Stimulated activated CD8-positive, alpha-beta memory T cell treated with anti-CD3 and anti-CD28 coated beads, Interleukin-4, amount 100 ng/mL, for 1 hour (primary cell): ENCODE measurements at regions not wholly inside any gene's neighbourhood (a gene's known extent, or its start where the extent isn't known, plus 50 kb on each side); places are given as distances from the start of the nearest gene placed in this dataset.
"Not testable (repeated sequence)": the region's sequence is repeated elsewhere in the genome, so short reads cannot be mapped to it uniquely, and the experiment has no call there.

Experiments used
- DNase-seq, 2 donors: peaks; one replicate each; pipeline ENCODE4 v3.0.0-alpha.2; 2020; ENCODE audit warnings: low read depth in 2 of 2, low spot score in 1 of 2

DNA sequence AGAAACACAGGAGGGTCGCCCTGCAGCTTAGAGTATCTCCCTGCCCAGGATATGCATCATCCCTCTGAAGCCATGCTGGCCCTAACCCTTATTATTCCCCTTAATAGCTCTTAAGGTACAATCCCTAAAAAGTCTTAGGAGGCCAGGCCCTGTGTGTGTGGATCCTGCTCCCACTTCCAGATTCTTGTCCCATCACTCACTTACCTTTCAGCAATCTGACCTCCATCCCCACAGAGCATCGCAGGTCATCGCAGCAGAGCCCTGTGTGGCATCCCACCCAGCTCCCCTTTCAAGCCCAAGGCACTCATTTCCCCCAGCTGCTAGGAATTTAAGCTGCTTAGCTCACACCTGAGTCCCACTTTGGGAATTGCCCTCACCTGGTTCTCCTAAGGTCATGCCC is 223.8 kb upstream of the SMLR1 start:
- no peak for DNase-seq

- no peak for DNase-seq
Observed at GRCh38 chr6:130604841-130605399, 222.3 kb upstream of the SMLR1 start.

GRCh38 chr6:130610303-130610702 is 216.9 kb upstream of the SMLR1 start:
- DNase-seq: no peak

DNA sequence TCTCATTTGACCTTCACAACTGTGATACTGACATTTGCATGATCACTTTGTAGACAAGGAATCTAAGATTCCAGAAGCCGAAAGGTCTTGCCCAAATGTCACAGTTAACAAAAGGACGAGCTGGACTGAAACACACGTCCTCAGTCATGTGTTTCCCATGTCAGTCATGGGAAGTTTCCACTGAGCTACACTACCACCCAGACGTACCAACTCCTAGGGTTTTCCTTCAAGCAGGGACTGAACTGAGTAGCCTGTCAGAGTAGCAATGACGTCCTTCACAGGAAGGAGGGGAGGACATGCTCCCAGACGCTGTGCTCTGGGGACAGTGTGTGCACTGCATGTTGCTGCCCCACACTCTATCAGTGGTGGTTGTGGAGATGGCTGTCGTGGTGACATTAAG is 215.8 kb upstream of the SMLR1 start:
- DNase-seq: no peak

DNA sequence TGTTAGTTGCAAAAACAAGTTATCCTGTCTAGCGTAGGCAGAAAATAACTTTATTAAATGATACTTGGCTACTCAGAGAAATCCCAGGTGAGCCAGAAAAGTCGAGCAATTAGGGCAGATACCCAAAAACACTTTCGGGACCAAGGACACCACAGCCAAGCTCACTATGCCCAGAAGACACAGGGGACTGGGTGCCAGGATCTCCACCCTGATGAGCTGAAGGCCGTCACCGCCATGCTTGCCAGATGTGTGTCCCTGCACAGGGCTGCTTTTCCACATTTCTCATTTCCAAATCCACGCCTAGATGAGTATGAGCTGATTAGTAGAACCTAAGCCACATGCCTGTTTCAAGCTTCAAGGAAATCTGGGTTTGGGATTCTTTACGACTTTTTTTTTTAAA is 214.0 kb upstream of the SMLR1 start:
- no peak for DNase-seq

GRCh38 chr6:130615816-130616215 is 211.4 kb upstream of the SMLR1 start:
- no peak for DNase-seq

- no peak for DNase-seq
Observed at GRCh38 chr6:130617658-130618057, 209.5 kb upstream of the SMLR1 start.

DNA sequence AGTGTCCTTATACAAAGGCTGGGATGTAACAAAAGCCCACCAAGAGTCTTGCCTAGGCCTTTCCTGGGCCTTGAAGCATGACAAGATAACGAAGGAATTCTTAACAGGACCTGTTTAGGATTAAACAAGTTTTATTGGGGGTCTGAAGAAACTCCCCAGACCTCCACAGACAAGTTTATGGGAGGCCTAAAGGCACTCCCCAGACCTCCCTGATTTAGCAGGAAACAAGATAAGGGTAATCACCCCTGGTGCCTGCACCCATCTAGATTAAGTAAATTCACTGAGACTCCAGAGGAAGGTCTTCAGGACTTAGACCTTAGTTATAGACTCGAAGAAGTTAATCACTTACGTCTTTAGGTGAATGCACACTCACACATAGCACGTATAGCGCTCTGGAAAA is 208.4 kb upstream of the SMLR1 start:
- not testable (repeated sequence) for DNase-seq

DNA sequence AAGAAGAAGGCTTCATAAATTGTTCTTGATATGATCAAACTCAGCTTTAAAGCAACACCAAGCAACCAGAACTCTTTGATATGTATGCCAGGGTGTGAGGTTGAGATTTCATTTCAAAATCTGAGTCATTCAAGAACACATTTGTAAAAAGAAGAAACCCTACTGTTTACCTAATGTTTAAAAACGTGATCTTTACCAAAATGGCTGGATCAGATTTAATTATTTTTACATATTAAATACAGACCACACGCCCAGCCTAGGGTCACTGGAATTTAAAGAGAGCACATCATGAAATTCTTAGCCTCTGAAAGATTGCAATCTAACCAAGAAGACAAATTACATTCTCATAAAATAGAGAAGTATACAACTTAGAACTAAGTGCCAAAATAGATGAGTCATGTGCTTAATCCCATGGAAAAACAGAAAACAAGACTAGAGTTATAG is 206.8 kb upstream of the SMLR1 start:
- no peak for DNase-seq

- no peak for DNase-seq
Observed at GRCh38 chr6:130622142-130622541, 205.1 kb upstream of the SMLR1 start.

- no peak for DNase-seq
Observed at GRCh38 chr6:130624046-130624445, 203.2 kb upstream of the SMLR1 start.

DNA sequence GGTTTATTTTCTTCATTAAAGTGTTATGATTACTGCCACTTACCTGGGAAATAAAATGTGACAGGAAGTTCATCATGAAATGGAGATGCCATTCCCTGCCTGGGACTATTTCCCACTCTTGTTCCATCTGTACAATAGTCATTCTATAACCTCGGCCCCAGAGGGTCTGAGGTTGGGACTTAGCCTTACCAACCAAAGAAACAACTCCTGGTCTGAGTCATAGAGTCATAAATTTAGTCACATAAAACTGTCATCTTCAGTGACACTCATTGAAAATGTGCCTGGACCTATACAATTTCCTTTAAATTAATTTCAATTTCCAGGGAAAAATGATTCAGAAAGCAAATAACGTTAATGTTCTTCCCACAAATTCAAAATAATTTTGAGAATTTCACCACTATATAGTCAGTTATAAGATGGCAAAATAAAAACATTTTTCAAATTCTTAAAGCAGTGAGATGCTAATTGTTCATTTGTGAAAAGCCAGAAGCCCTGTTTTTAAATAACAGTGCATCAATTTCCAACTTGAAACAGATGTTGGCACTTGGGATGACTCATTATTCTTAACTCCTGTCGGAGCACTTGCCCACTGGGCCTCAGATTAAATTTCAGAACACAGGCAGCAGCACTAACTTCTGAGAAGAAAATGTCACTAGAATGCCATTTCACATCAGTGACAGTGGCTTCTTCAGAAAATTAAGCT is 201.2 kb upstream of the SMLR1 start:
- DNase-seq: no peak

- no peak for DNase-seq
Observed at GRCh38 chr6:130628862-130629261, 198.3 kb upstream of the SMLR1 start.

DNA sequence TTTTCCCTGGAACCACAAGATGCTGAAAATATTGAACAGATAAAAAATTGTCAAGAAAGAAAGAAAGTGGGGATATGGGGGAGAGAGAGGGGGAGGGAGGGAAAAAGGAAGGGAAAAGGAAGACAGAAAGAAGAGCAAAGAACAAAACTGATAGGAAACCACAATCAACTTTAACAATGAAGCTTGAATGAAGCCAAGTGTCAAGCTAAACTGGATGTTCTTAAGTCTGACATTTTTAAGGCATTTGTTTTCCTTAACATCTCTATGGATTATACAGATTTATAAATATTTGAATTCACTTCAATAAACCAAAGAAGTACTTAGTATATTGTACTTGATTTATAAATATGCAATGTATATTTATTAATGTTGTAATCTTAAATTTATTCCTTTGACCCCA is 197.6 kb upstream of the SMLR1 start:
- DNase-seq: no peak

DNA sequence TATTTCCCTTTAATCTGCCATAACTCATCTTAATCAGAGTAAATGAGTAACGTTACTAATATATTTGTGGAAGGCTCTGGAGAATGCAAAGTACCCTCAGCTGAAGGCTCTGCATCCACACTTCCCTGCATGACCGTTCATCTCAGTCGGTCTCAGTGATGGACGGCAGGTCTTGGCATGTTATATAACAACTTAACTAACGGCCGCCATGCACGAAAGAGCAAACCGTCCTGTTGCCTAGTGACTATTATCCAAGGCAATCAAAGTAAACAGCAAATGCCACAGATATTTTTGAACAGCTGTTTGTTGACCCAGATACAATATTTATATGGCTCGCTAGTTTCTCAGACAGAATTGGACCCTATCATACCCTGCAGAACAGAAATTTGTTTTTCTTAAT is 194.9 kb upstream of the SMLR1 start:
- no peak for DNase-seq

GRCh38 chr6:130632897-130633296 is 194.3 kb upstream of the SMLR1 start:
- DNase-seq: no peak

GRCh38 chr6:130643361-130643760 is 183.8 kb upstream of the SMLR1 start:
- DNase-seq: no peak

GRCh38 chr6:130644175-130644574 is 183.0 kb upstream of the SMLR1 start:
- no peak for DNase-seq

GRCh38 chr6:130644769-130645168 is 182.4 kb upstream of the SMLR1 start:
- not testable (repeated sequence) for DNase-seq

- DNase-seq: no peak
Observed at GRCh38 chr6:130647246-130647645, 180.0 kb upstream of the SMLR1 start.

- DNase-seq: no peak
Observed at GRCh38 chr6:130655586-130655985, 171.6 kb upstream of the SMLR1 start.

DNA sequence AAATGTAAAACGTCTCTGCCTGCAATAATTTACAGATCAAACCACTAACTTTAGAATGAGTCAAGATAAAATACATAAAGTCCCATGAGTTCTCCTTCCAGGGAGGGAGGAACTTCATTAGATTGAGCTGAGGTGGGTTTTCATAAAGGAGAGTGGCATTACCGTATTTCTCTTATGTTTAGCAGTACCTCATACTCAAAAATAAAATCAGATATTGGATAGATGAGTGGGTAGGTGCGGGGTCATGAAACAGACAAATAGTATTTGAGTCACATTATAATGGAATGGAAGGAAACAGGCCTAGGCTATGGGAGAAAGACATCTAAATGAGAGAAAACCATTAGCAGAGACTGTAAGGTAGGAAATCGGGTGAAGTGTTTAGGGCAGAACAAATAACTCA is 166.1 kb upstream of the SMLR1 start:
- no peak for DNase-seq

- no peak for DNase-seq
Observed at GRCh38 chr6:130666786-130667185, 160.4 kb upstream of the SMLR1 start.
